HG03196 (cell line): ENCODE measurements at regions not wholly inside any gene's neighbourhood (a gene's known extent, or its start where the extent isn't known, plus 50 kb on each side); places are given as distances from the start of the nearest gene placed in this dataset.
"Not testable (repeated sequence)": the region's sequence is repeated elsewhere in the genome, so short reads cannot be mapped to it uniquely, and the experiment has no call there.

Experiments
- ATAC-seq: cut with Tn5 transposase; IDR thresholded peaks from one replicate; pipeline ENCODE4 v1.9.1; 2021; ENCODE audit not compliant: unreplicated experiment

- no peak for ATAC-seq
These were observed 280.1 kb upstream of the ZFP42 start for GRCh38 chr4:187715466-187715865.

GRCh38 chr4:187724456-187724855, 271.1 kb upstream of the ZFP42 start:
- ATAC-seq: no peak

GRCh38 chr4:187726485-187726884, 269.1 kb upstream of the ZFP42 start:
- no peak for ATAC-seq

GRCh38 chr4:187732524-187732923, 263.0 kb upstream of the ZFP42 start:
- ATAC-seq: no peak

DNA sequence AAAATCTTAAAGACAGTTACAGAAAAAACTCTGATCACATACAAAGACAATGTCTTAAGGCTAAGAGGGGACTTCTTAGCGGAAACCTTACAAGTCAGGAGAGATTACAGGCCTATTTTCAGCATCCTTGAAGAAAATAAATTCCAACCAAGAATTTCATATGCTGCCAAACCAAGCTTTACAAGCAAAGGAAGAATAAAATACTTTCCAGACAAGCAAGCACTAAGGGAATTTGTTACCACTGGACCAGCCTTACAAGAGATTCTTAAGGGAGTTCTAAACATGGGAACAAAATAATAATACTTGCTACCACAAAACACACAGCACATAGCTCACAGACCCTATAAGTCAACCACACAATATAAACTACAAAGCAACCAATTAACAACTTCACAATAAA, 255.8 kb upstream of the ZFP42 start:
- ATAC-seq: no peak

DNA sequence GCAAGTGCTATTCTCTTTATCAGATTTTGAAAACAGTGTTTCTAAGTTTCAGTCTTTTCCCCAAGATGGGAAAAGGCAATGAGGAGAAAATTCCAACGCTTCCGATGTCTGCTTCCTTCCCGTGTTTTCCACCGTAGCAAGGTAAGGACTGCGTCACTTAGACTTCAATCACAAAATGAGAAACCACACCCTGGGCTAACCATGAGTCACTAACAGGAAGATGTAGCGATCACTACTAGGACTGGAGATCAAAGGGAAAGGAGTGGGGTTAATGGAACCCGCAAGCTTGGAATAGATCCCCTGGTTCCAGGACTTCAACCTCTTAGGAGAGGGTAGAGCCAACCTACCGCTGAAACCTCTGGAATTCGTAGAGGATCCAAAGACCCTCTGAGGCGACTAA, 250.7 kb upstream of the ZFP42 start:
- no peak for ATAC-seq

- not testable (repeated sequence) for ATAC-seq
These were observed 244.9 kb upstream of the ZFP42 start for GRCh38 chr4:187750652-187751051.

DNA sequence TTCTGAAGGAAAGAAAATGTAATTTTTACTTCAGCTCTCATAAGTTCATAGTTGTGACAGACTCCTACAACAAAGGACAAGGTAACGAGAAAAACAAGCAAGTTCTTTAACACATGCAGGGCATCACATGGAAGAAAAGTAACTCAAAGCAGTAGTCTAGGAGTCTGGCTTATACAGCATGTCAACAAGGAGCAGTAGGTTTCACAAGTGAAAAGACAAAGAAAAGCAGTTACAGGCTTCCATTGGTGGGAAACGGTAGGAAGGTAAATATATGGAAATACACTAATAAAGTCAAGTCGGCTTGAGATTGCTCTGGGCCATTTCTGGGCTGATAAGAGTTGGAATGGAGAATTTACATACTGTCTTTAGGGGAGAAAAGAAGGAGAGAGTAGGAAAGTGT, 228.4 kb upstream of the ZFP42 start:
- no peak for ATAC-seq

DNA sequence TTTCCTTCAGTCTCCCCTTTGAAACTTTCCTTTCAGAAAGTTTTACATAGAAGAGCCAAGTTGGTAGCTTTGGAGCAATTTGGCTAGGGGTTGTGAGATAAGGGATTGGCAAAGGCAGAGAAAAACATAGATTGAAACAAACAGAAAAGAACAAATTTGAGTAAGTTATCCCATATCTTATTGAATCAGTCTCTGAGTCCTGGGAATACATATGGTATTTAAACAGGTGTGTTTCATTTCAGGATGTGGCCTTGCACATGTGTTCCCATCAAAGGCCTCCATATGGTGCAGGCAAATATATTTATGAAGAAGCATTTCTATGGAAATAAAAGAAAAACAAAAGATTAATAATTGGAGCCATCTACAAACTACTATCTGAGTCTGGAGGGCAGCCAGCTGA, 227.9 kb upstream of the ZFP42 start:
- ATAC-seq: no peak

- no peak for ATAC-seq
These were observed 225.2 kb upstream of the ZFP42 start for GRCh38 chr4:187770345-187770744.

DNA sequence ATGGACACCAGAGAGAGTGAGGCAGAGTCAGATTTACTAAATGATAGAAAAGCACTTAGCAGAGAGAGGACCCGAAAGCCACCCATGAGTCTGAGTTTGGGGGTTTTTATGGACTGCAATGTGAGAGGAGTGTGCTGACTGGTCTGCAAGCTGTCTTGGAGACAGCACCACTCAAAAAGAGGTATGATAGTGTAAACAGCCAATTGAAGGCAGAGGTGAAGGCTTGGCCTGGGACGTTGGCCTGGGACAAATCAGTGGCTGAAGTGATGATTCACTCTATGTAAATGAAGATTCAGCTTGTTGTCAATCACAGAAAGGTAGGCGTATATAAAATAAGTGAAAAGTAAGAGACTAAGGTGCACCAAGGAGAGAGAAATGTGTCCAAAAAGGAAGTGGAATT, 217.6 kb upstream of the ZFP42 start:
- no peak for ATAC-seq

DNA sequence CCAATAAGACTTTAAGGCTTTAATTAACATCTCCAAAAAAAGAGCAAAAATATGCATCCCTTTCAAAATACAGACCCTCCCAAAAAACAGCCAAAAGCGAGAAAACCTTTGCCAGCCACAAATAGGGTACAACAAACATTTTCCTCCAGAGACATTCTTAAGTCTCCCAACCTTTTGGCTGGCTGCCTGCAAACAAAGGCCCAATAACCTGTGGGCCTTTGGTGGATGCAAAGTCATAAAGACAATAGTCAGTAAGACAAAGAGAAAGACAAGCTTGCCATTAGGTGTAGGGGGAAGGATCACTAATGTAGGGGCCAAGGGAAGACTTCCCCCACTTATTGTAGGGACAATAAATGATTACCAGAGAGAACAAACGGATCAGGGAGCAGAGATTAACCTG, 215.5 kb upstream of the ZFP42 start:
- ATAC-seq: no peak

- ATAC-seq: no peak
These were observed 213.2 kb upstream of the ZFP42 start for GRCh38 chr4:187782286-187782824.

GRCh38 chr4:187786190-187786589, 209.4 kb upstream of the ZFP42 start:
- no peak for ATAC-seq

DNA sequence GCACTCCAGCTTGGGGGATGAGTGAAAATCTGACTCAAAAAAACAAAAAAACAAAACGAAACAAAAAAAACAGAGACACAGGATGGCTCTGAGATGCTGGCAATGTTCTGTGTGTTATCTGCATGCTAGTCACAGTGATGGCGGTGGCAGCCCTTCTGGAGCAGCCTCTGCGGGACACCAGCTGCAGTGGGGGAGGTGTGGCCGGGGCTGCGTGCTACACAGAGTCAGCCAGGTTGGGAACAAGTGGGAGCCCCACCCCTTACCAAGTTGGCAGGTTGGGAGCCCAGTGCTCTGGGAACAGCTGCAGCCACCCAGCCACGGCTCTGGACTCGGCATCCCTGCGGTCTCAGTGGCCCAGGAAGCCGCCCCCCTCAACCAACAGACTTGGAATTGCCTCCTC, 206.5 kb upstream of the ZFP42 start:
- no peak for ATAC-seq

GRCh38 chr4:187795737-187796136, 199.8 kb upstream of the ZFP42 start:
- no peak for ATAC-seq

DNA sequence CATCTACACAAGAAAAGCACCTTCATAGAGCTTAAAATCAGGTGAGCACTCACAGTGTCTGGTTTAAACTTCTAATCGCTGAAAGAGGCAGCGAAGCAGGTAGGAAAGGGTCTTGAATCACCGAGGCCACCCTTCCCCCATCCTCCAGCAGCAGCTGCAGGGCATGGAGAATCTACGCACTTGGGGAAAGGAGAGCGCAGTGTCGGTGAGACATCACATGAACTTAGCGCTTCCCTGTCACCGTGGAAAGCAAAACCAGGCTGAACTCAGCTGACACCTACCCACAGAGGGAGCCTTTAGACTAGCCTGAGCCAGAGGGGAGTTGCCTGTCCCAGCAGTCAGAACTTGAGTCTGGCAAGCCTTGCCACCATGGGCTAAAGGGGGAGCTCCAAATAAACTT, 197.2 kb upstream of the ZFP42 start:
- ATAC-seq: no peak

DNA sequence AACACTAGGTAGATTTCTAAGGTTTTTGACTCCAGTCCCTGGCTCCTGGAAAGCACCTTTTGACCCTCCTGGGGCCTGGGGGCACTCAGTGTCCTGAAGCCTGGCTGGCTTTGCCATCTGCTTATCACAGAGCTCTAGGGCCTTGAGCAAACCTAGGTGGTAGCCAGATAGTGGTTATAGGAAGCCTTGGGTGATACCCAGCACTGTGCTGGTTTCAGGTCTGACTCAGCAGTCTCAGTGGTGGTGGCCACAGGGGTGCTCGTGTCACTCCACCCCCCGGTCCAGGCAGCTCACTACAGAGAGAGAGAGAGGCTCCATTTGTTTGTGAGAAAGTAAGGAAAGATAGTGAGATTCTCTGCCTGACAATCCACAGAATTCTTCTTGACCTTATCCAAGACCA, 195.8 kb upstream of the ZFP42 start:
- no peak for ATAC-seq

GRCh38 chr4:187811591-187811990, 184.0 kb upstream of the ZFP42 start:
- ATAC-seq: no peak

DNA sequence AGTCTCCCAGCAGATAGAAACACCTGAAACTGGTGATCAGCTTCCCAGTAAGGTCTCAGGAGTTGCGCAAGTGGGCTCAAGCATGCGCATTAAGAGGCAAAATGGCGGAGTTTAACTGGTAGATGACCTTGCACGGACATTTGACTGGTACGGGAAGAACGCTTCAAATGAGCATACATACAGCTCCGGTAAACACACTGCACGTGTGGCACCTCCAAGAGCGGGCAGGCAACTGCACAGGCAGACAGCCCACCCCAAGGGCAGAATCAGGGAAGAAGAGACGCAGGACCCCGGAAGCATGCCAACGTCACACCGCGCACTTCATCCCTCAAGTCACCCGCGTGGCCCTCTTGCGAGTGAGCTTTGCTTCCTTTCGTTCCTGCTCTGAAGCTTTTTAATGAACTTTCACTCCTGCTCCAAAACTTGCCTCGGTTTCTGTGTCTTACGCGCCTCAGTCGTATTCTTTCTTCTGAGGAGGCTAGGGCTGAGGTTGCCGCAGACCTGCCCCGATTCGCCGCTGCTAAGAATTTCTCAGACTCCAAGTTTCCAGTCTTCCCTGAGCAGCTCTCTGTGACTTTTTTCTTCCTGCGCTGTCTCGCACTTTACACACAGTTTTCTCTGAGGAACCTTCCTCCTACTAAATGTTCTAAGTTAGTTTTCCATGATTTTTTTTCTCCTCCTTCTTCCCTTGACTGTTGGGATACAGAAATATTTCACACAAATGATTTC, 180.7 kb upstream of the ZFP42 start:
- ATAC-seq: no peak

DNA sequence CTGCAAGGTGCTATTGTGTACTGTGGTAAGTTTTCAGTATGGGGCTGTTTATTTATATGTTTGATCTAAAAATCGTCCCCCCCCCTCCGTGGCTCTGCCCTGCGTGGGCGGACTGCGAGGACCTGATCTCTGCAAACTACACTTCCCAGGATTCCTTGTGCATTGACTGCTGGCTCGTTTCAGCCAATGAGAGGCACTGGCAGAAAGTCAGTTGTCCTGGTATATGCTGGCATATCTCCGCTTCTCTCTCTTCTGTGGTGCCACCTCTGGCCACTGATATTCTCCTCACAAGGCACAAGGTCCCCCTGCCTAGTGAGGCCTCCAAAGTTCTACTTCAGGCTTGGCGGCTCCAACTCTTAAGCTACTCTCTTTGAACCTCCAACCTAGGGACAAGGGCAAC, 168.8 kb upstream of the ZFP42 start:
- no peak for ATAC-seq

- ATAC-seq: no peak
These were observed 167.9 kb upstream of the ZFP42 start for GRCh38 chr4:187827631-187828030.

DNA sequence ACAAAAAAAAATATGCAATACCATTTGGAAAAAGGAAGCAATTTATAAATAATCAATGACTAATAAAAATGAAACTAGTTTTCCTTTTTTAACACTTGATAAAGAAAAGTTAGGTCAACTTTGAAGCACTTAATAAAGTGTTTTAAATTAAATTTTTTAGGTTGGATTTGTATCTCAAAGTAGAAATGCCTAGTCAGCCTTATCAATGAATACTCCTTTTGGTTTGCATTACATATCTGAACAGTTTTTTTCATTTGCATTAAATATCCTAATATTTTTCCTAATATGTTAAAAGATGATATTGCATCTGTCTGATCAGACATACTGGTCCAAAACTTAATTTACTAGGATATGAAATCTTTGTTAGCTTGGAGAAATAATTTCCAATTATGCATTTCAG, 155.8 kb upstream of the ZFP42 start:
- ATAC-seq: no peak
